Mammary epithelial cell (primary cell): ENCODE measurements at regions not wholly inside any gene's neighbourhood (a gene's known extent, or its start where the extent isn't known, plus 50 kb on each side); places are given as distances from the start of the nearest gene placed in this dataset.

Experiments
- CTCF ChIP-seq, 2 donors: IDR thresholded peaks in 1 of 2; conservative IDR thresholded peaks in 1 of 2; 2 replicates each; pipeline ENCODE4 v1.5.1; 2011 to 2012; ENCODE audit warnings: inconsistent platforms in 2 of 2, low read length in 2 of 2, mild to moderate bottlenecking in 2 of 2, control low read depth in 1 of 2, low read depth in 1 of 2; ENCODE audit not compliant: insufficient read depth in 1 of 2; ENCODE audit errors: extremely low read depth in 1 of 2
- EZH2 ChIP-seq: IDR thresholded peaks from 2 replicates; pipeline ENCODE4 v1.6.1; 2012; ENCODE audit warnings: low read length, inconsistent platforms, borderline replicate concordance

- TF ChIP-seq CTCF (conservative IDR thresholded peaks at IDR 0.05 in 1 of 2, IDR thresholded peaks at IDR 0.05 in 1 of 2; ENCODE audit: extremely low read depth in 1 of 2, insufficient read depth in 1 of 2, low read depth in 1 of 2, low read length in 2 of 2) (no peak), EZH2 (no peak)
Measured at GRCh38 chr6:119768201-119768600, 418.6 kb upstream of the MAN1A1 start.
